ENCODE measurements at regions not wholly inside any gene's neighbourhood (a gene's known extent, or its start where the extent isn't known, plus 50 kb on each side); places are given as distances from the start of the nearest gene placed in this dataset.
"Not testable (repeated sequence)": the region's sequence is repeated elsewhere in the genome, so short reads cannot be mapped to it uniquely, and the experiment has no call there.

GRCh38 chr3:64361962-64362735, 136.9 kb upstream of the PRICKLE2 start:
- Histone ChIP-seq H3K4me1 (ENCODE audit: control insufficient read depth in 3 of 3, insufficient read depth in 2 of 3, low read depth in 1 of 3, low read length in 2 of 3) (peaks cover 0 to 2% (median 0%) of the 10 kb centered on the region in 3 donors), H3K4me3 (ENCODE audit: low read depth in 1 of 3, low read length in 3 of 3) (no peak overlapping the region), H3K27ac (ENCODE audit: low read depth in 1 of 3, low read length in 2 of 3) (no peak overlapping the region), H3K9me3 (ENCODE audit: control insufficient read depth in 2 of 2, insufficient read depth in 1 of 2, low read depth in 1 of 2, low read length in 1 of 2) (no peaks in the 10 kb centered on the region), H3K27me3 (ENCODE audit: control insufficient read depth in 3 of 3, insufficient read depth in 3 of 3, low read length in 3 of 3) (no peaks in the 10 kb centered on the region), H3K36me3 (ENCODE audit: control insufficient read depth in 3 of 3, insufficient read depth in 2 of 3, low read depth in 1 of 3, low read length in 3 of 3) (no peaks in the 10 kb centered on the region)
- WGBS, 3 donors = 66 to 72% (median 72%) methylated on average over 5 of the region's 5 CpGs
- FAIRE-seq (no peak), DNase-seq (no peak)

GRCh38 chr3:64361036-64361435, 135.8 kb upstream of the PRICKLE2 start:
- H3K27ac ChIP-seq (ENCODE audit: low read depth in 1 of 3, low read length in 2 of 3); H3K9me3 ChIP-seq (ENCODE audit: control insufficient read depth in 2 of 2, insufficient read depth in 1 of 2, low read depth in 1 of 2, low read length in 1 of 2); H3K27me3 ChIP-seq (ENCODE audit: control insufficient read depth in 3 of 3, insufficient read depth in 3 of 3, low read length in 3 of 3); DNase-seq; H3K36me3 ChIP-seq (ENCODE audit: control insufficient read depth in 3 of 3, insufficient read depth in 2 of 3, low read depth in 1 of 3, low read length in 3 of 3); H3K4me3 ChIP-seq (ENCODE audit: low read depth in 1 of 3, low read length in 3 of 3); FAIRE-seq; H3K4me1 ChIP-seq (ENCODE audit: control insufficient read depth in 3 of 3, insufficient read depth in 2 of 3, low read depth in 1 of 3, low read length in 2 of 3): not testable (repeated sequence)
- 84 to 92% (median 91%) methylated on average over 4 of the region's 4 CpGs for WGBS, 3 donors

GRCh38 chr3:64360280-64360679, 135.0 kb upstream of the PRICKLE2 start:
- H3K4me1 ChIP-seq (ENCODE audit: control insufficient read depth in 3 of 3, insufficient read depth in 2 of 3, low read depth in 1 of 3, low read length in 2 of 3) = peaks cover 0 to 2% (median 2%) of the 10 kb centered on the region in 3 donors
- no peaks in the 10 kb centered on the region for H3K9me3 ChIP-seq (ENCODE audit: control insufficient read depth in 2 of 2, insufficient read depth in 1 of 2, low read depth in 1 of 2, low read length in 1 of 2)
- no peak overlapping the region for H3K4me3 ChIP-seq (ENCODE audit: low read depth in 1 of 3, low read length in 3 of 3)
- H3K27me3 ChIP-seq (ENCODE audit: control insufficient read depth in 3 of 3, insufficient read depth in 3 of 3, low read length in 3 of 3) = no peaks in the 10 kb centered on the region
- no peak for DNase-seq
- H3K36me3 ChIP-seq (ENCODE audit: control insufficient read depth in 3 of 3, insufficient read depth in 2 of 3, low read depth in 1 of 3, low read length in 3 of 3) = no peaks in the 10 kb centered on the region
- 87 to 92% (median 92%) methylated on average over 6 of the region's 6 CpGs for WGBS, 3 donors
- H3K27ac ChIP-seq (ENCODE audit: low read depth in 1 of 3, low read length in 2 of 3) = no peak overlapping the region
- FAIRE-seq = no peak

GRCh38 chr3:64359735-64360134, 134.5 kb upstream of the PRICKLE2 start:
- Histone ChIP-seq H3K4me3 (ENCODE audit: low read depth in 1 of 3, low read length in 3 of 3) (no peak overlapping the region), H3K4me1 (ENCODE audit: control insufficient read depth in 3 of 3, insufficient read depth in 2 of 3, low read depth in 1 of 3, low read length in 2 of 3) (peaks cover 0 to 2% (median 2%) of the 10 kb centered on the region in 3 donors), H3K36me3 (ENCODE audit: control insufficient read depth in 3 of 3, insufficient read depth in 2 of 3, low read depth in 1 of 3, low read length in 3 of 3) (no peaks in the 10 kb centered on the region), H3K27ac (ENCODE audit: low read depth in 1 of 3, low read length in 2 of 3) (no peak overlapping the region), H3K9me3 (ENCODE audit: control insufficient read depth in 2 of 2, insufficient read depth in 1 of 2, low read depth in 1 of 2, low read length in 1 of 2) (no peaks in the 10 kb centered on the region), H3K27me3 (ENCODE audit: control insufficient read depth in 3 of 3, insufficient read depth in 3 of 3, low read length in 3 of 3) (no peaks in the 10 kb centered on the region)
- 65 to 74% (median 74%) methylated on average over 4 of the region's 4 CpGs for WGBS, 3 donors
- FAIRE-seq (no peak), DNase-seq (no peak)

- Histone ChIP-seq H3K9me3 (ENCODE audit: control insufficient read depth in 2 of 2, insufficient read depth in 1 of 2, low read depth in 1 of 2, low read length in 1 of 2) (no peaks in the 10 kb centered on the region), H3K4me3 (ENCODE audit: low read depth in 1 of 3, low read length in 3 of 3) (no peak overlapping the region), H3K27me3 (ENCODE audit: control insufficient read depth in 3 of 3, insufficient read depth in 3 of 3, low read length in 3 of 3) (no peaks in the 10 kb centered on the region), H3K27ac (ENCODE audit: low read depth in 1 of 3, low read length in 2 of 3) (no peak overlapping the region), H3K36me3 (ENCODE audit: control insufficient read depth in 3 of 3, insufficient read depth in 2 of 3, low read depth in 1 of 3, low read length in 3 of 3) (no peaks in the 10 kb centered on the region), H3K4me1 (ENCODE audit: control insufficient read depth in 3 of 3, insufficient read depth in 2 of 3, low read depth in 1 of 3, low read length in 2 of 3) (peaks cover 0 to 2% (median 2%) of the 10 kb centered on the region in 3 donors)
- FAIRE-seq = no peak
- 71 to 79% (median 73%) methylated on average over 4 of the region's 4 CpGs for WGBS, 3 donors
- DNase-seq = no peak
These were observed 133.6 kb upstream of the PRICKLE2 start for GRCh38 chr3:64358853-64359252.

GRCh38 chr3:64358176-64358575, 132.9 kb upstream of the PRICKLE2 start:
- DNase-seq (no peak), FAIRE-seq (no peak)
- Histone ChIP-seq H3K4me1 (ENCODE audit: control insufficient read depth in 3 of 3, insufficient read depth in 2 of 3, low read depth in 1 of 3, low read length in 2 of 3) (peaks cover 0 to 2% (median 2%) of the 10 kb centered on the region in 3 donors), H3K9me3 (ENCODE audit: control insufficient read depth in 2 of 2, insufficient read depth in 1 of 2, low read depth in 1 of 2, low read length in 1 of 2) (no peaks in the 10 kb centered on the region), H3K27me3 (ENCODE audit: control insufficient read depth in 3 of 3, insufficient read depth in 3 of 3, low read length in 3 of 3) (no peaks in the 10 kb centered on the region), H3K27ac (ENCODE audit: low read depth in 1 of 3, low read length in 2 of 3) (no peak overlapping the region), H3K36me3 (ENCODE audit: control insufficient read depth in 3 of 3, insufficient read depth in 2 of 3, low read depth in 1 of 3, low read length in 3 of 3) (no peaks in the 10 kb centered on the region), H3K4me3 (ENCODE audit: low read depth in 1 of 3, low read length in 3 of 3) (no peak overlapping the region)
- 63 to 79% (median 78%) methylated on average over 4 of the region's 4 CpGs for WGBS, 3 donors

- DNase-seq (no peak), FAIRE-seq (no peak)
- no peak overlapping the region for H3K4me3 ChIP-seq (ENCODE audit: low read depth in 1 of 3, low read length in 3 of 3)
- no peaks in the 10 kb centered on the region for H3K36me3 ChIP-seq (ENCODE audit: control insufficient read depth in 3 of 3, insufficient read depth in 2 of 3, low read depth in 1 of 3, low read length in 3 of 3)
- H3K27ac ChIP-seq (ENCODE audit: low read depth in 1 of 3, low read length in 2 of 3) = no peak overlapping the region
- H3K27me3 ChIP-seq (ENCODE audit: control insufficient read depth in 3 of 3, insufficient read depth in 3 of 3, low read length in 3 of 3) = no peaks in the 10 kb centered on the region
- H3K9me3 ChIP-seq (ENCODE audit: control insufficient read depth in 2 of 2, insufficient read depth in 1 of 2, low read depth in 1 of 2, low read length in 1 of 2) = no peaks in the 10 kb centered on the region
- H3K4me1 ChIP-seq (ENCODE audit: control insufficient read depth in 3 of 3, insufficient read depth in 2 of 3, low read depth in 1 of 3, low read length in 2 of 3) = peaks cover 0 to 2% (median 1%) of the 10 kb centered on the region in 3 donors
These were observed 132.2 kb upstream of the PRICKLE2 start for GRCh38 chr3:64357481-64357880.

GRCh38 chr3:64355401-64355807, 130.1 kb upstream of the PRICKLE2 start:
- H3K4me1 ChIP-seq (ENCODE audit: control insufficient read depth in 3 of 3, insufficient read depth in 2 of 3, low read depth in 1 of 3, low read length in 2 of 3) = peaks cover 0 to 2% (median 0%) of the 10 kb centered on the region in 3 donors
- DNase-seq = no peak
- no peak for FAIRE-seq
- H3K4me3 ChIP-seq (ENCODE audit: low read depth in 1 of 3, low read length in 3 of 3) = no peak overlapping the region
- H3K36me3 ChIP-seq (ENCODE audit: control insufficient read depth in 3 of 3, insufficient read depth in 2 of 3, low read depth in 1 of 3, low read length in 3 of 3) = no peaks in the 10 kb centered on the region
- no peaks in the 10 kb centered on the region for H3K9me3 ChIP-seq (ENCODE audit: control insufficient read depth in 2 of 2, insufficient read depth in 1 of 2, low read depth in 1 of 2, low read length in 1 of 2)
- 30 to 64% (median 55%) methylated on average over 3 of the region's 3 CpGs for WGBS, 3 donors
- no peaks in the 10 kb centered on the region for H3K27me3 ChIP-seq (ENCODE audit: control insufficient read depth in 3 of 3, insufficient read depth in 3 of 3, low read length in 3 of 3)
- H3K27ac ChIP-seq (ENCODE audit: low read depth in 1 of 3, low read length in 2 of 3) = peak overlapping the region in 2 of 3 donors; percentile 18 to 64

GRCh38 chr3:64354956-64355355, 129.7 kb upstream of the PRICKLE2 start:
- no peak for DNase-seq
- Histone ChIP-seq H3K4me1 (ENCODE audit: control insufficient read depth in 3 of 3, insufficient read depth in 2 of 3, low read depth in 1 of 3, low read length in 2 of 3) (peaks cover 0 to 2% (median 0%) of the 10 kb centered on the region in 3 donors), H3K27ac (ENCODE audit: low read depth in 1 of 3, low read length in 2 of 3) (peak overlapping the region in 2 of 3 donors; percentile 18 to 64), H3K4me3 (ENCODE audit: low read depth in 1 of 3, low read length in 3 of 3) (no peak overlapping the region), H3K27me3 (ENCODE audit: control insufficient read depth in 3 of 3, insufficient read depth in 3 of 3, low read length in 3 of 3) (no peaks in the 10 kb centered on the region), H3K36me3 (ENCODE audit: control insufficient read depth in 3 of 3, insufficient read depth in 2 of 3, low read depth in 1 of 3, low read length in 3 of 3) (no peaks in the 10 kb centered on the region), H3K9me3 (ENCODE audit: control insufficient read depth in 2 of 2, insufficient read depth in 1 of 2, low read depth in 1 of 2, low read length in 1 of 2) (no peaks in the 10 kb centered on the region)
- no peak for FAIRE-seq
- WGBS, 3 donors = 66 to 88% (median 76%) methylated on average over 5 of the region's 5 CpGs

Data from small intestine (tissue), 7 donors.